GM19240 (cell line): ENCODE measurements at regions not wholly inside any gene's neighbourhood (a gene's known extent, or its start where the extent isn't known, plus 50 kb on each side); places are given as distances from the start of the nearest gene placed in this dataset.
"Not testable (repeated sequence)": the region's sequence is repeated elsewhere in the genome, so short reads cannot be mapped to it uniquely, and the experiment has no call there.

Experiments used
- DNase-seq: peaks from one replicate; pipeline ENCODE4 v3.0.0; 2011; ENCODE audit warnings: low spot score; ENCODE audit not compliant: insufficient read length

DNA sequence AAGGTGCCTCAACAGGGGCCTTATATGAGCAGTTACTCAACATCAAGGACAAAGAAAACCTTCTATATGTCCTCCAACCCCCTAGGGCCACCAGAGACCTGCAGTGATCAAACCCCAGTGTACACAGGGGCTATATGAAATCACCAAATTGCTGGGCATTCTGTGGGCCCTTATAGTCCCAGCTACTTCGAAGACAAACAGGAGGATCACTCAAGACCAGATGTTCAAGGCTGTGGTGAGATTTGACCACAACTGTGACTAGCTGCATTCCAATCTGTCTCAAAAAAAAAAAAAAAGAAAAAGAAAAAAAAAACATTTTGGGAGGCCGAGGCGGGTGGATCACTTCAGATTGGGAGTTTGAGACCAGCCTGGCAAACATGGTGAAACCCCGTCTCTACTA is 51.0 kb upstream of the PRB2 start:
- DNase-seq, result no peak

DNA sequence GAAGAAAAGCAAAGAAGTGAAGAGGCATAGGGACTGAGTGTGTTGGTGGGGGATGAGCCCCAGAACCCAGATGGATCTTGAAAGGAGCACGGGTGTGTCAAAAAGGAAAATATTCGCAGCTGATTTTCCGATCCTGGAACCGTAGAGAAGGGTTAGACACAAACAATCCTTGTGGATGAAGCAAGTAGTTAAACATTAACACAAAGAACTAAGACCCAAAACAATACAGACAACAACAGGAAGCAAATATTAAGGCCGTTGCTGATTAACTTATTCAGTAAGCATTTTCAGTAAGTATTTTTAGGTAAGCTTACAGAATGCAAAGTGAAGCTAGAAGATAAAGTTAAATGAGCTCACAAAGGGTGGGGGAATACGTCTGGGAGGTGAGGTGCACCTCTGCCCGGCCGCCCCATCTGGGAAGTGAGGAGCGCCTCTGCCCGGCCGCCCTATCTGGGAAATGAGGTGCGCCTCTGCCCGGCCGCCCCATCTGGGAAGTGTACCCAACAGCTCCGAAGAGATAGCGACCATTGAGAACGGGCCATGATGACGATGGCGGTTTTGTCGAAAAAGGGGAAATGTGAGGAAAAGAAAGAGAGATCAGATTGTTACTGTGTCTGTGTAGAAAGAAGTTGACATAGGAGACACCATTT is 62.8 kb upstream of the PRB2 start:
- DNase-seq, result no peak

DNA sequence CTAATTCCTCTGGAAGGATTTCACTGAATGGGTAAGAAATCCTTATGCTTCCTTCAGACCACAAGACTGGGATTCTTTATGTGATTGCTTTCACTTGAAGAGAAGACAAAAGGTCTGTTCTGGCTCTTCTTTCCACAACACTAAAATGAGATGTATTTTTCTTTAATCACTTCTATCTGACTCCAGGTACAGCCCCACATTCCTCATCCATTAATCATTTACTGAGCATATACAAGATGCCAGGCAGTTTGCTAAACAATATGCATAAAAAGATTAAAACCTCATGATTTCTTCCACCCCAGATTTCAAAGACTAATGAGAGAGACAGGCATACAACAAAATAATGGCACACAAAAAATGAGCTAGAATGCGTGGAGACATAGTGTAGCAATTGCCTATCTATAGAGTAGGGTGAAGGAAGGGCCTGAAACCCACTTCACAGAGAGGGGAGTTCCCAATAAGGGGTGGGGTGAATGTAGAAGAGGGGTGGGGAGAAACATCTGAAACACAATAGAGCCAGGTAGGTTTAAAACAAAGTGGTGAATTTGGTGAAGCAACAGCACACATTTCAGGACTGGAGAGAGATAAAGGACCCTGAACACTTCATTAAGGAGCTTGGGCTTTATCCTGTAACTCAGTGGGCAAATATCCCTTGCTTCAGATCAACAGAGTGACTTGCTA is 65.1 kb upstream of the PRB2 start:
- DNase-seq, result no peak

DNA sequence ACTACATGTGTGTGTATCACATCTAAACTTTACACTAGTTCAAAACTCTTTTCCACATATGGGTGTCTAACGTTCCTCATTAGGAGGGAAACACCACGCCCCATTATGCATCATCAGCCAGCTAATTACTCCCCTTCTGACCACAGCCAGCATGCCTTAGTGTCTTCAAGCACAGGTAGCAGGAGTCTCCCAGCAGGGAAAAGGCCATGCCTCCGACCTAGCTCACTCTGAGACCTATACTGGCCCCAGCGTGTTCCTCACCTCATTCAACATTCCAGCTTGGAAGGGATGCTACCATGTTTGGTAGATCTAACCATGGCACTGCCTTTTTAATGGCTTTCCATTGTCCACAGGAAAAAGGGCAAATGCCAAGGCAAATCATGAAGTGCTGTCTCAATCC is 66.1 kb upstream of the PRB2 start:
- no peak for DNase-seq

DNA sequence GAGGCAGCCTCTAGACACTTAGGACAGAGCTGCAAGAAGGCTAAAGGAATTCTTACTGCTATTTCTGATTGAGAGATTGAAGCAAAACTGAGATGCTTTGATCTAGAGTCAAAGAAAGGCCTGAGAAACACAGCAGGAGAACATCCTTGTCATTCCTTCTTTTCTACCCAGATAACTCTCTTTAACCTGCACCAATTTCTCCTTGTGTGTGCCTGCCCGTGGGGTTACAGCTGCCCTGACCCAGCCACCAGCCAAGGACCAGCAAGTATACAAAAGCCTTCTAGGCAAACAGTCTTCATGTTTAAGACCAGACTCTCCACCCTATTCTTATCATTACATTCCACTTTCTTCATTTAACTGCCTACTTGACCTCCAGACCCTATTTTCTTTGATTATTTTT is 81.7 kb upstream of the PRB2 start:
- DNase-seq, result no peak

DNA sequence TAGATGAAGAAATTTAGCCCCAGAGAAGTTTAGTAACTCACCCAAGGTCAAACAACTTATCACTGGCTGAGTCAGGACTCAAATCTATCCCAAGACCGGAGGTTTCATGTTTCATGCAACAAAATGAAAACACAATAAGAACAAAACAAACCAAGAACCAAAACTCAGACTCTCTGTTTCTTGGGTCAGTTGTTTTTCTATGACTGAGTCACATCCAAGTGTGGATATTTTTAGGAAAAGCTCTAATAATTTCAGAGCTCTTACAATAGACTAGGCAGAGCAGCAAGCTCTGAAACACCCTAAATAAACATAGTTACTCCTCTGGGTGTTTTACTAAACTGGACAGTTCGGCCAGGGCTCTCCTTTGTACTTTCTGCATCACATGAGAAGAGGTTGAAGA is 87.6 kb upstream of the PRB2 start:
- no peak for DNase-seq

DNA sequence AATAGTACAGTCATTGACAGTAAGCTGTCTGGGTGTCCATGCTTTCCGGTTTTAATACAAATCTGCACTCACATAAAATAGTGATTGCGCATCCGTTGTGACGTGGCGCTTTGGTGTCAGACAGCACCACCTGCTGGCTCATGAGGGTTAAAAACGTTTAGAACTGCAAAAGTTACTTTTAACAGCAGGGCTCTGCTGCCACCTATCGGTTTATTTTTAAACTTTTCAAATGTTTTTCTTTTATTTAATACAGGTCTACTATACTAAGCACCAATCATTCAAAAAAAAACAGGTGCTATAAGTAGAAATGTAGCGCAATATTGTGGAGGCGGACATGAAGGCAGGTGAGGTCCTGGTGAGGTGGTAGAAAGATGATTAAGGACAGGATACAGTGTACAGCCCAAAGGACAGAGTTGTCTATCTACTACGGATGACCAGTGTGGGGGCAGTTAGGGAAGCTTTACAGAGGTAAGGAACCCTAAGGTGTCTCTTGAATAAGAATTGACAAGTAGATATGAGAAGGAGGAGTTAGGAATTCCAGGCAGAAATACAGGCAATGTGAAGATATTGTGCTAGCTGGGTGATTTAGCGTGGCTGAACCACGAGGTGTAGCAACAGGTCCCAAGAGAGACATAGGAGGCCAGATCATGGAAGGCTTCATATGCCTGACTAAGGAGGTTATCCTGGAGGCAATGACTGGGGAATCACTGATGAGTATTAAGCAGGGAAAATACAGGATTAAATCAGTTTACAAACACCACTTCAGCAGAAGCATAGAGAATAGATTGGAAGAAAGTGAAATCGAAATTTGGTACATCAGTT is 91.5 kb upstream of the PRB2 start:
- peak; percentile 56 for DNase-seq

DNA sequence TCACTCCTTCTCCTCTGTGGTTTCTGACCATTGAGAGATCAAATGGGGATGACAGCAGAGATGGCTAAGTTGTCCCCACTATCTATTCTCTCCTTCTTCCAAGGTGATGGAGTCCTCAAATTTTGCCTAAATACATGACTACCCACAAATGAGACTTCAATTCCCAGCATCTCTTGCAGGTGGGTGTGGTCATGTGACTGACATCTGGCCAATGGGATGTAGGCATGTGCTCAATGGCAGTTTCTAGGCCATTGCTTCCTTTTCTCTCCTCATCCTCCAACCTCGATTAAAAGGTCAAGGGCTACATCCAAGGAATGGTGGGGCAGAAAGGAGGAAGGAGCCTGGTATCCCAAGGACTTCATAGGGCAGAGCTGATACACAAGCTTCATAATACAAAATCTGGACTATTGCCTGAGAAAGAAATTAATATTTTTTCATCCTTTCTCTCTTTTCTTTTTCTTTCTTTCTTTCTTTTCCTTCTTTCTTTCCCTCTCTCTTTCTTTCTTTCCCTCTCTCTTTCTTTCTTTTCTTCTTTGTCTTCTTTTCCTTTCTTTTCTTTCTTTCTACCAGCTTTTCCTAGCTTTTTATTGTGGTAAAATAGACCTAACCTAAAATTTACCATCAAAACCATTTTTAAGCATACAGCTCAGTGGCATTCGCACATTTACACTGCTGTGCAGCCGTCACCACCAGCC is 100.9 kb upstream of the PRB2 start:
- DNase-seq, result no peak

DNA sequence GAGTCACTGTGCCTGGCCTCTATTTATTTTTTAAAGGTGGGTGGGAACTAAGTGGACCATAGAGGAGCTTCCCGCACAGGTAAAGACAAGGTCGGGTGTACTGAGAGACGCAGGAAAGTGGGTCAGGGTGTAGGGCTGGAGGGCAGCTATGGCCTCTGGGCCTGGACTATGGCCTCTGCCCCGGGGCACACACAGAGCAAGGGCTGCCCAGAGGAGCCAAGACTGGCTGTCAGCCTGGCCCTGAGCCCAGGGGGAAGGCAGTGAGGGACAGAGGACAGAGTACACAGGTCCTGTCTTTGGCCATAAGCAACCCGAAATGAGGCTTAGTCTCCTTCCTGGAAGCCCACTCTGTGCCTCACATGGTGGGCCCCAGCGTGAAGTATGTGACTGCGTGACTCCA is 102.1 kb upstream of the PRB2 start:
- no peak for DNase-seq

DNA sequence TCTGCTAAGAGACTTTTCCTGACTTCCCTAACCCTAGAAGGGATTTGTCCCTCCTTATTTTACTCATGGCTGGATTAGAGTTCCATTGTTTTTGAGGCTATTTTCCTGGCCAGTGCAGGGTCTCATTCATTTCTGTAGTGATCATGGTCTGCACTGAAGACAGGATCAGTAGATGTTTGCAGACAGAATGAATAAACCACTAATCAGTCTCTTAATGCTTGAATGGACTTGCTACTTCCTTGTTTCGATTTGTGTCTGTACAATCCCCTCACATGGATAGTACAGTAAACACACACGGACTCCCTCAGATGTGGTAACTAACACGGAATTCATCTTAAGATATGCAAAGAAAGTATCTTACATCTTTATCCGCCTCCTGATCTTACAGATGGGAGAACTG is 102.6 kb upstream of the PRB2 start:
- DNase-seq, result no peak

DNA sequence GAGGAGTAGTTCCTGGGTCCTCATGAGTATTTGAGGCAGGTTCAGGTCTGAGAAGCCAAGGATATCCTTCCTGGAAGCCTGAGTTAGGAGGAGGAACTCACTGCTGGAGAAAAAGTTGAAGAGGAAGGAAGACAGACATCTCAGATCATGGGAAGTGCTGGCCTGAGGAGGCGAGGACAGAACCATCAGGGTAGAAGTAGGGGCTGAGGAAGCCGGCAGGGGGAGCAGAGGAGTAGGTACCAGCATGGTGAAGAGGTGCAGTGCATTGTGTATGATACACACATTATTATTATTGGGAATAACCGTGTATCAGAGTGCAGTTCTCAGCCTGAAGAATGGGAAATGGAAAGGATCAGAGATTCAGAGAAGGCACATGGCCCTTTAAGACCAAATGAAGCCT is 103.2 kb upstream of the PRB2 start:
- not testable (repeated sequence) for DNase-seq

DNA sequence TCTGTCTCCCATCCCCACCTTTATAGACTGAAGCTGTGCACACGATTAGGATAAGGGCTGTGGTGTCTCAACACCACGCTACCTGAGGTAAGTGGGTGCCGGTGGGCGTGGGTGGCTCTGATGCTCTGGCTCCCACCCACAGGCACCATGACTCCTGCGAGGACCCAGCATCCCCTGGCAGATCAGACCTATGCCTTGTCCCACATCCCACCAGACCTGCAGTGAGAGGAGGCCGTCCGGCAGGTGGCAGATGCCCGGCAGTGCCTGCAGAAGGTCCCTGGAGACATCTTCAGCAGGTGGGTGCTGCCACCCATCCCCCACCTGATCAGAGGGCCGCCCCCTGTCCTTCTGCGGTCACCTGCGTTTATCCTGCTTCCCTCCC is 104.4 kb upstream of the PRB2 start:
- DNase-seq, result no peak

DNA sequence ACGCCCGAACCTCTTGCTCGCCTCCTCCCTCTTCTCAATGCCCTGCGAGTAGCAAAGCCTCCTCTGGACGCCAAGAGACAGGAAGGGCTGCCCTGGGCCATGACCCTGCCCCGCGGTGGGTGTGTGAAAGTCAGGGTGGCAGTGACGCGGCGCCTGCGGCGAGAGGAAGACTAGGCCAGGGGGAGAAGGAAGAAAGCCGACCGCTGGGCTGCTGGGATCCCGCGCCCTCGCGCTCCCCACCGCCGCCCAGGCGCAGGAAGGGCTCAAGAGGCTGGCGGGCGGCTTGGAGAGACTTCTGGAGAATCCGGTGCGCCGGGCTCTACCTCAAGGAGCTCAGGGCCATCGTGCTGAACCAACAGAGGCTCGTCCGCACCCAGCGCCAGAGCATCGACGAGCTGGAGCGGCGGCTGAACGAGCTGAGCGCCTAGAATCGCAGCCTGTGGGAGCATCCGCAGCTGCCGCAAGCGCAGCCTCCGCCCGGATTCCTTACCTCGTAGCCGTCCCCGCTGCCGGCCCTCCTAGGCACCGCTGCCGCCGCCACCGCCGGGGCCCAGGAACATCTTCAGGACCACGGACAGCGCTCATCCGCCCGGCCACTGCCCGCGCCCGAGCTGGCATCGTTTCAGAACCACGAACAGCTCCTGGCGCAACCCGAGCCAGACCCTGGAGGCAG is 105.0 kb upstream of the PRB2 start:
- no peak for DNase-seq

DNA sequence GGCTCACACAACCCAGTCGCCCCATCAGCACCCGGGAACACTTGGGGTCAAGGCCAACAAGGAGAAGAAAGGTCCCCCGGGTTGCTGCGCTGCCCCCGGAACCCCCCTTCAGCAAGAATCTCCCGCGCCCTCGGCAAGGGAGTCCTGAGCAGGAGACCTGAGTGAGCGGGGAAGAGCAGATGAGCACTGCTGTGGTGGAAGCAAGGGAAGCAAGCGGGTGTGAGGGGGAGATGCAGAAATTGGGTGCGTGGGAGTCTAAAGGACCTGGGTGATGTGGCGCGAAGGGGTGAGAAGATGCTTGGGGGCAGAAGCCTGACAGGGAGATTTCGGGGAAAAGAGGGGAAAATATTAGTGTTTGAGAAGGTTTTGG is 105.5 kb upstream of the PRB2 start:
- no peak for DNase-seq

DNA sequence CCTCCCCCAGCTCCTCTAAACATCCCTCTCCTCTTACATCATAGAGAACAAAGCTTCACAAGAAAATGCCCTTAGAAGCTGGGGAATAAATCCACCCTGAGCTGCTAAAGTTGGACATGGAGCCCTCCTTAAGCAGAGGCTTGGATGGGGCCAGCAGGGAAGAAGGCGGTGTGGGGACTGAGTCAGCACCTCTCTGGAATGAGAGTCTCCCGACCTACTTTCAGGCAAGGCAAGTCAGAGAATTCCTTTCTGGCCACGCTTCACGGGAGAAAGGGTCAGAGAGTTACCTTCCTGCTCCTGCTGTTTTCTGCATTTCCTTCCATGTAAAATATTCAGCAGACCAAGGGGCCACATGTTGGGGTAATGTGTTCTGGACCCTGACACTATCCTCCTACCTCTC is 113.3 kb upstream of the PRB2 start:
- no peak for DNase-seq

DNA sequence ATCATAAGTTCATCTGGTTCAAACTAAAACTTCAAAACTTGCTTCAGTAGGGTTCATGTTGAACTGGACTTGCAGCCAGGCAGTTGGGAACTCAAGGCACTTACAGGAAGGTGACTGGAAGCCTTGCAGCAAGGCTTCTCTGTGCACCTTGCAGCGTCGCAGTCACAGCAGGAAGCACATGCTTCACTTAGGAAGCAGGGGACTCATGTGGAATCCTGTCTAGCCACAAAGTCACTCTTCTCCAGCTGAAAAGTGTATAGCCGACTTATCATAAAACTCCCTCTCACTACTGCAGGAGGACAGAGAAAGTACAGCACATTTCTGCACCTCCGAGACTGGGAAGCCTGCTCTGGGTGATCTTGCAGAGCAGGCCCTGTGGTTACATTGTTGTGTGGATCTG is 114.0 kb upstream of the PRB2 start:
- DNase-seq, result no peak

DNA sequence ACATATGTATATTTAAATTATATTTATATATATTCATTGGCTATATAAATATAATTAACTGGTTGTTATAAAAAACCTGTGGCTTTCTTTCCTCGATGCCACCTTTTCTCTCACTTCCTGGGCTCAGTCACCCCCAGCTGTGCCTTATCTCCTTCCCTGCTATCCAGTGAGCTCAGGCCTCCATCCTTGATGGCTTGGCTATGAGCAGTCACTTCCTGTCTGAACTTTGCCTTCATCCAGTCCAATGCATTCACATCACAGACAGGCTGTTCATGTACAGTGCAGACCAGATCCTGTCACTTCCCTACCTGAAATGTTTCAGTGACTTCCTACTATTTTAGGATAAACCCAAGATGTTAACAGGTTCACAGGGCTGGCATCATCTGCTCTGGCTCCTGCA is 115.3 kb upstream of the PRB2 start:
- DNase-seq, result no peak

DNA sequence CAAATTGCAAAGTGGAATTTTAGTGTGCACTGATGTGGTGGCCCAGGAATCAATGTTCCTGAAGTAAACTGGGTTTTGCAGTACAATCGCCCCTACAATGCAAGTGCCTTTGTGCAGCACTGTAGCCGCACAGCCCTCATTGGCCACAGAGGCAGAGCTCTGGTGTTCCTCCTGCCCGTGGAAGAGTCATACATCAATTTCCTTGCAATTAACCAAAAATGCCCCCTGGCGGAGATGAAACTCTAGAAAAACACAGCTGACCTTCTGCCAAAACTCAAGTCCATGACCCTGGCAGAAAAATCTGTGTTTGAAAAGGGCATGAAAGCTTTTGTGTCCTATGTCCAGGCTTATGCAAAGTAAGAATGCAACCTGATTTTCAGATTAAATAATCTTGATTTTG is 117.9 kb upstream of the PRB2 start:
- DNase-seq, result no peak

DNA sequence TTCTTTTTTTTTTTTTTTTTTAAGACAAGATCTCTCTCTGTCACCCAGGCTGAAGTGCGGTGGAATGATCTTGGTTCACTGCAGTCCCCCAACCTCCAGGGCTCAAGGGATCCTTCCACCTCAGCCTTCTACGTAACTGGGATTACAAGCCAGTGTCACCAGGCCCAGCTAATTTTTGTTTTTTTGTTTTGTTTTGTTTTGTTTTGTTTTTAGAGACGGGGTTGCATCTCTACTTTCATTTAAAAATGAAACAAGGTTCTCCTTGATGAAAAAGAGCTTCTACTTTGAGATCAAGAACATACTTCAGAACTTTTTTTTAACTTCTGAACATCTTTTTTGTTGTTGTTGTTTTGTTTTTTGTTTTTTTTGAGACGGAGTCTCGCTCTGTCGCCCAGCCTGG is 121.7 kb upstream of the PRB2 start:
- no peak for DNase-seq

DNA sequence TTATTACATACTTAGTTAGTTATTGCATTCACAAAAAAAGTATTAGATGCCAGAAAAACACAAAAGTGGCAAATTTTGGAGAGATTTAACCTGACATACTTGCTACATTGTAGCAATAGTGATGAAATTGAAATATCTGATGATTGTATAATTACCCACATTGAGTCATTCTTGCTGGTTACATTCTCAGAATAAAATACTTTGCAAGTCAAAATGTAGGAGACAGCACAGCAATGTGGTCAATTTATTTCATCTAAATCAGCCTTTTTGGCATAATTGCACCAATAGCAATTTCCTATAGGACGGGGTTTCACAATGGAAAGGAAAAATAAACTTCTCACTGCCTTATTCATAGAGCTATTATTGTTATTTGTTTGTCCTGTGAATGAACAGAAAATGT is 125.0 kb upstream of the ETV6 start:
- no peak for DNase-seq

DNA sequence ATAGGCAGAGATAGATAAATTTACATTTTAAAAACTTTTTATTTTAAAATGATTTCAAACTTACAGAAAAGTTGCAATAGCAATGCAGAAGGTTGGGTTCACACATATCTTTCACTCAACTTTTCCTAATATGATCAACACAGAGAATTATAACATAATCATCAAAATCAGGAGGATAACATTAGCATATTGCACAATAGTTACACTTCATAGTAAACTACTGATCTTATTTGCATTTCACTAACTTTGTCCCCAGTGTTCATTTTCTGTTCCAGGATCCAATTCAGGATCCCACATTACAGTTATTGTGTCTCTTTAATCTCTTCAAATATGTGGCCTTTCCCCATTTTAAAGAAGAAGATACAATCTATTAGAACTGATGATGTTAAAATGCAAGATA is 115.4 kb upstream of the ETV6 start:
- no peak for DNase-seq

DNA sequence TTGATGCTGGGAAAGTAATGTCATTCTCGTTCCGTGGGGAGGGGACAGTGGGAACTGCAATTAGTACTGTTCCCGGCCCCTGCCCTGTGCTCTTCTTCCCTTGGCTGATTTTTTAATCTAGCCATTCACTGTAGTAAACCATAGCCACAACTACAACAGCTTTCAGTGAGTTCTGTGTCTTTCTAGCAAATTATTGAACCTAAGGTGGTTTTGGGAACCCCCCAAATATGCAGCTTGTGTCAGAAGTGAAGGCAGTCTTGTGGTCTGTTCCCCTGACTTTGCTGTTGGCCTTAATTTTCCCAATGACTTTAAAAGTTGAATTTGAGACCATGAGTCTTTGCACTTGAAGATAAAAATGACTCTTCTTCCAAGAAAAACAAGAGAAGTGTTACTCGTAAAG is 114.3 kb upstream of the ETV6 start:
- no peak for DNase-seq
